Caco-2 (cell line): ENCODE measurements at regions not wholly inside any gene's neighbourhood (a gene's known extent, or its start where the extent isn't known, plus 50 kb on each side); places are given as distances from the start of the nearest gene placed in this dataset.
A peak's percentile ranks its signal among the peaks of the same experiment; 100 is the strongest.

Source experiments
- BruUV-seq: library from RNA; stranded (reverse); fragments of 400-500 nt; replicated peaks from 2 replicates; lab custom pipeline; 2021; lab: Mats Ljungman, UMichigan
- CTCF ChIA-PET: fragments of 300-600 bp; sonication (Branson Sonifier 250); formaldehyde crosslinking; loops from one replicate; lab custom pipeline; 2022; ENCODE audit warnings: antibody characterized with exemption; lab: Charles Lee
- POLR2A ChIA-PET: fragments of 300-600 bp; sonication (Branson Sonifier 250); formaldehyde crosslinking; loops from one replicate; lab custom pipeline; 2022; ENCODE audit warnings: antibody characterized with exemption; lab: Charles Lee
- DNase-seq, 2 experiments: peaks; one replicate each; pipeline versions ENCODE4 v3.0.0 to v3.0.0-alpha.2; 2020 to 2022
- H3K27me3 ChIP-seq: replicated peaks from 2 replicates; pipeline ENCODE4 v1.6.0; 2011; ENCODE audit warnings: low read length; ENCODE audit not compliant: control insufficient read depth, insufficient read depth
- H3K36me3 ChIP-seq: 2 replicates; pipeline ENCODE4 v1.5.1; 2011; ENCODE audit warnings: low read length; ENCODE audit not compliant: control insufficient read depth, insufficient read depth
- H3K4me1 ChIP-seq: fragments of 250-450 bp; sonication (Bioruptor Pico); 2 replicates; pipeline ENCODE4 v1.5.1; 2020; ENCODE audit warnings: mild to moderate bottlenecking
- H3K4me3 ChIP-seq: 2 replicates; pipeline ENCODE4 v1.5.1; 2011; ENCODE audit warnings: low read depth, mild to moderate bottlenecking, control low read depth, low read length
- H3K9me3 ChIP-seq: fragments of 250-450 bp; sonication (Bioruptor Pico); 2 replicates; pipeline ENCODE4 v1.5.1; 2020; ENCODE audit warnings: mild to moderate bottlenecking, moderate library complexity
- H3K27ac Mint-ChIP-seq: one replicate; pipeline ENCODE4 v1.8.0; 2022; ENCODE audit warnings: mixed read lengths; ENCODE audit not compliant: unreplicated experiment
- H3K27me3 Mint-ChIP-seq: one replicate; pipeline ENCODE4 v1.8.0; 2022; ENCODE audit warnings: mixed read lengths; ENCODE audit not compliant: insufficient read depth, unreplicated experiment
- H3K36me3 Mint-ChIP-seq: one replicate; pipeline ENCODE4 v1.8.0; 2022; ENCODE audit warnings: mild to moderate bottlenecking, mixed read lengths; ENCODE audit not compliant: insufficient read depth, unreplicated experiment
- H3K4me1 Mint-ChIP-seq: one replicate; pipeline ENCODE4 v1.8.0; 2022; ENCODE audit warnings: low read depth, mixed read lengths; ENCODE audit not compliant: unreplicated experiment
- H3K4me3 Mint-ChIP-seq: one replicate; pipeline ENCODE4 v1.8.0; 2022; ENCODE audit warnings: mild to moderate bottlenecking, moderate library complexity, mixed read lengths; ENCODE audit not compliant: unreplicated experiment
- H3K9me3 Mint-ChIP-seq: one replicate; pipeline ENCODE4 v1.8.0; 2022; ENCODE audit warnings: mixed read lengths; ENCODE audit not compliant: unreplicated experiment
- intact Hi-C: fragments of 100-400 bp; cut with micrococcal nuclease; formaldehyde crosslinking; loops from one replicate; pipeline ENCODE4 v1.10.0; 2022; ENCODE audit not compliant: unreplicated experiment
- TF ChIP-seq, protein P1 (sequence below), 2 experiments: fragments of 200-600 bp in 1 of 2; IDR thresholded peaks; 1 replicate in 1 of 2; 2 replicates in 1 of 2; pipeline versions ENCODE4 v1.5.1 to v1.8.0; 2011 to 2022; ENCODE audit warnings: antibody characterized with exemption in 1 of 2, control low read depth in 1 of 2, inconsistent platforms in 1 of 2, low read depth in 1 of 2, low read length in 1 of 2, mild to moderate bottlenecking in 1 of 2, moderate library complexity in 1 of 2; ENCODE audit not compliant: insufficient read depth in 1 of 2, severe bottlenecking in 1 of 2, unreplicated experiment in 1 of 2

DNA sequence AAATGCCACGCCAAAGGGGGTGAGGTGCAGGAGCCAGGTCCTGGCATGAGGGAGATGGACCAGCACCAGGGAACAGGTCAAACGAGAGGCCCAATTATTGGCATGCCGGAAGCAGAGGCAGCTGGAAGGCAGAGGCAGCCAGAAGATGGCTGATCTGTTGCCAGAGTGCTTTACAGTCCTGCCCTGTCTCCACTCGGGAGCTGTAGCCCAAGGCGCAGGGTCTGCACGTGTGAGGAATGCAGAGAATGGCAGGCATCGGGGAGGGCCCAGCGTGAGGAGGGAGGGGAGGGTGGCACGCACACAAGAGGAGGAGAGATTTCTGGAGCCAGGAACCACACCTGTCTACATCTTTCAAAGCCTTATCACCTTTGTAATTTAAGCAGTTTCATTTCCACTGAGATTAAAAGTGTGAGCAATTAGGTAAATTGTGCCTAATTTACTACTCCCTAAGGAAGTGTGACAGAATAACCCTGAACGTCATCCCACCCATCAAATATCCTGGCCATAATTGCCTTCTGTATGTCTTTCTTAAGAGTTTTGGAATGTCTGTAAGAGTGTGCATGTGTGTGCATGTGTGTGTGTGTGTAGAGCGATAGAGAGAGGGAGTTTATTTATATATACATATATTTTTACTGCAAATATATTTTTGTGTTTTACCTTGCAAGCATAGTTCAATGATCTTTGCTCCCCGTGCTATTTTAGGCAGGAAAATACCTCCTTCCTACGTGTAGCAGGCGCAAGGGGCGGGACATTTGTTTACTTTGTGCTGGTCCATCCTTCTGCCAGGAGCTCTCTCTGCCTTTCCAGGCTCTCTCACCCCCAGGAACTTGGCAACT, 125.5 kb upstream of the SERBP1 start:
- Mint-ChIP-seq H3K27me3 (no peaks in the 10 kb centered on the region), H3K4me3 (peak overlapping the region; percentile 6), H3K4me1 (peaks cover 25% of the 10 kb centered on the region), H3K36me3 (no peaks in the 10 kb centered on the region), H3K9me3 (no peaks in the 10 kb centered on the region), H3K27ac (no peak overlapping the region)
- BruUV-seq = no TSS peak
- Histone ChIP-seq H3K4me3 (no peak overlapping the region), H3K4me1 (peaks cover 20% of the 10 kb centered on the region), H3K9me3 (no peaks in the 10 kb centered on the region), H3K36me3 (no peaks in the 10 kb centered on the region), H3K27me3 (no peaks in the 10 kb centered on the region)
- POLR2A ChIA-PET = no interaction called here
- CTCF ChIA-PET = no interaction called here
- intact Hi-C loops = loop anchor here (2.0 kb wide), 1 partner anchor 15 kb away; no protein-coding TSS in a partner anchor
- TF ChIP-seq, protein P1, sequence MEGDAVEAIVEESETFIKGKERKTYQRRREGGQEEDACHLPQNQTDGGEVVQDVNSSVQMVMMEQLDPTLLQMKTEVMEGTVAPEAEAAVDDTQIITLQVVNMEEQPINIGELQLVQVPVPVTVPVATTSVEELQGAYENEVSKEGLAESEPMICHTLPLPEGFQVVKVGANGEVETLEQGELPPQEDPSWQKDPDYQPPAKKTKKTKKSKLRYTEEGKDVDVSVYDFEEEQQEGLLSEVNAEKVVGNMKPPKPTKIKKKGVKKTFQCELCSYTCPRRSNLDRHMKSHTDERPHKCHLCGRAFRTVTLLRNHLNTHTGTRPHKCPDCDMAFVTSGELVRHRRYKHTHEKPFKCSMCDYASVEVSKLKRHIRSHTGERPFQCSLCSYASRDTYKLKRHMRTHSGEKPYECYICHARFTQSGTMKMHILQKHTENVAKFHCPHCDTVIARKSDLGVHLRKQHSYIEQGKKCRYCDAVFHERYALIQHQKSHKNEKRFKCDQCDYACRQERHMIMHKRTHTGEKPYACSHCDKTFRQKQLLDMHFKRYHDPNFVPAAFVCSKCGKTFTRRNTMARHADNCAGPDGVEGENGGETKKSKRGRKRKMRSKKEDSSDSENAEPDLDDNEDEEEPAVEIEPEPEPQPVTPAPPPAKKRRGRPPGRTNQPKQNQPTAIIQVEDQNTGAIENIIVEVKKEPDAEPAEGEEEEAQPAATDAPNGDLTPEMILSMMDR (IDR thresholded peaks at IDR 0.05; ENCODE audit: insufficient read depth in 1 of 2, low read depth in 1 of 2, low read length in 1 of 2, severe bottlenecking in 1 of 2, unreplicated experiment in 1 of 2) = no peak
- DNase-seq = peak; percentile 52 to 72

DNA sequence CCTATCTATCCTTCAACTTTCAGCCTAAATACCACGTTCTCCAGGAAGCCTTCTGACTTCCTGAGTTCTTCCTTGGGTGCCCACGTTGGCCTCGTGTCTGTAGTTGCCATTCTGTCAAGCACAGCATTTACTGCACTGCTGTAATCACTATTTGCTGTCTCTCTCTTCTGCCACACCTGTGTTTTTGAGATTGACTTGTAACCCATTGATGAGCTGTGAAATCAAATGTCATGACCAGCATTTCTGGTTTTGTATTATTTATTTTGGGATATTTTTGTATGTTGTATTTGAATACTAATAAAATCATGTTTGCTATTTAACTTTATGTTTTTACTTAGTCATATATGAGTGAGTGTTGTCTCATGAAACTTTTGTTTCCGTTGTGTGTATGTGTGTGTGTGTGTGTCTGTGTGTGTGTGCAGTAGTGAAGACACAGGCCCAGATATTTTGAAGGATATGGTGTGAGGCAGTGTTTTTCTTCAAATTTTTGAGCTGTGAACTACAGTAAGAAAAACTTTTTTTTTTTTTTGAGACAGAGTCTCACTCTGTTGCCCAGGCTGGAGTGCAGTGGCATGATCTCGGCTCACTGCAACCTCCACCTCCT, 126.2 kb upstream of the SERBP1 start:
- DNase-seq = no peak
- no peaks in the 10 kb centered on the region for H3K9me3 ChIP-seq
- BruUV-seq = no TSS peak
- intact Hi-C loops = loop anchor here (2.0 kb wide), 1 partner anchor 14 kb away; no protein-coding TSS in a partner anchor
- H3K27me3 Mint-ChIP-seq = no peaks in the 10 kb centered on the region
- no peak overlapping the region for H3K4me3 Mint-ChIP-seq
- H3K4me1 ChIP-seq = peaks cover 25% of the 10 kb centered on the region
- H3K36me3 ChIP-seq = no peaks in the 10 kb centered on the region
- no peak overlapping the region for H3K27ac Mint-ChIP-seq
- TF ChIP-seq, protein P1 (IDR thresholded peaks at IDR 0.05; ENCODE audit: insufficient read depth in 1 of 2, low read depth in 1 of 2, low read length in 1 of 2, severe bottlenecking in 1 of 2, unreplicated experiment in 1 of 2) = no peak
- ChIA-PET POLR2A (no interaction called here), CTCF (no interaction called here)
- H3K4me3 ChIP-seq = no peak overlapping the region
- H3K9me3 Mint-ChIP-seq = no peaks in the 10 kb centered on the region
- H3K4me1 Mint-ChIP-seq = peaks cover 25% of the 10 kb centered on the region
- no peaks in the 10 kb centered on the region for H3K27me3 ChIP-seq
- no peaks in the 10 kb centered on the region for H3K36me3 Mint-ChIP-seq

DNA sequence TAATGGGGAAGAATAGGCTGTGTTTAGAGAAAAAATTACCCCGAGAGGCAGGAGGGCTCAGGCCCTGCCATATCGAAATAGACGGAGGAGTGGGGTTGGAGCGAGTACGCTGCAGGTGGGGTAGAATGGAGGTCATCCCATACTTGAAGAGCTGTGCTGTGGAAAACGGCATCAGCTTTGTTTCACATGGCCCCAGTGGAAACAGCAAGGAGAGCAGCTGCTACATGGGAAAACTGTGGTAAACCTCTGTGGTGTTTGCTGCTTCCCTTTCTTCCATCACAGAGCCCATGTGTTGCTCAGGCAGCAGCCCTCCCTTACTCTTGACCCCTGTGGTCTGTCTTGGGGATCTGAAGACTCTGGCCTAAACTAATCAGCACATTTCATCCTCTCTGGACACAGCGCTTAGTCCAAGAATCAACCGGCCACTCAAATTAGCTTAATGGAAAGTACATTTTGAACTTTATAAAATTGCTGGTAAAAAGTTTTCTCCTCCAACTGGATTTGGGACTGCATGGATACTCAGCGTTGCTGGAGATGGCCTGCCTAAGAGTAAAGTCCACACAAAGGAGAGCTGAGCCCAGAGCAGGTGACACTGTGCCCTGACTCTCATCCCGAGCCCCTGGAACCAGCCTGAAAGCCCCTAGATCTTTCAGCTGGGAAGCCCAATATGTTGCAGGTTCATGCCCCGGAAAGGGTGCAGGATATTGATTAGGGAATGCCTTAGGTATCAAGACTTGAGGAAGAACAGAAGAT, 127.1 kb upstream of the GADD45A start:
- no peak overlapping the region for H3K4me3 Mint-ChIP-seq
- H3K9me3 Mint-ChIP-seq = no peaks in the 10 kb centered on the region
- no peak for DNase-seq
- H3K36me3 Mint-ChIP-seq = no peaks in the 10 kb centered on the region
- intact Hi-C loops = loop anchor here (2.0 kb wide), 1 partner anchor 13 kb away; no protein-coding TSS in a partner anchor
- TF ChIP-seq, protein P1 (IDR thresholded peaks at IDR 0.05; ENCODE audit: insufficient read depth in 1 of 2, low read depth in 1 of 2, low read length in 1 of 2, severe bottlenecking in 1 of 2, unreplicated experiment in 1 of 2) = no peak
- no peaks in the 10 kb centered on the region for H3K9me3 ChIP-seq
- BruUV-seq = no TSS peak
- no peaks in the 10 kb centered on the region for H3K36me3 ChIP-seq
- H3K27me3 ChIP-seq = no peaks in the 10 kb centered on the region
- no peak overlapping the region for H3K4me3 ChIP-seq
- peaks cover 17% of the 10 kb centered on the region for H3K4me1 Mint-ChIP-seq
- peak overlapping the region; percentile 29 for H3K27ac Mint-ChIP-seq
- no peaks in the 10 kb centered on the region for H3K27me3 Mint-ChIP-seq
- peaks cover 31% of the 10 kb centered on the region for H3K4me1 ChIP-seq
- CTCF ChIA-PET = interaction anchor here (0.6 kb wide), 2 partner anchors 47 to 202 kb away, joined by 3 read pairs; no protein-coding TSS in a partner anchor
- POLR2A ChIA-PET = no interaction called here
